HG02610 (cell line): ENCODE measurements at regions not wholly inside any gene's neighbourhood (a gene's known extent, or its start where the extent isn't known, plus 50 kb on each side); places are given as distances from the start of the nearest gene placed in this dataset.

Experiments
- ATAC-seq: cut with Tn5 transposase; IDR thresholded peaks from one replicate; pipeline ENCODE4 v1.9.1; 2021; ENCODE audit warnings: mild to moderate bottlenecking, moderate library complexity; ENCODE audit not compliant: unreplicated experiment

DNA sequence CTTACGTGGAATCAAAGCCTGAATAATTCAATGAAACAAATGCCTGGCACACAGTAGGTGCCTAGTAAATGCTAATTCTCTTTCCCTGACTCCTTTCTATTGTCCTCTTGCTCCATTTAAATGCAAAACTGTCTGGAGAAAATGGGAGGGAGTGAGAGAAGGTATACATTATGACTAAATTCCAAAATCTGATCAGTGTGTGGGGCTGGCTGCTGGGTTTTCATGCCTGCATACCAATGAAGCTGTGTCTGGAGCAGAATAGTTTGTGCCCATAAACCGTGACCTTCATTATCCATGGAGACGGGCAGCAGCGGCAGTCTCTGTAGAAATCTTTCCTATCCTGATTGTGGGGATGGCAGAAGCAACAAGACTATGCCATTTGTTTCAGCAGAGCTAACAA is 223.4 kb upstream of the ZBED5 start:
- no peak for ATAC-seq

DNA sequence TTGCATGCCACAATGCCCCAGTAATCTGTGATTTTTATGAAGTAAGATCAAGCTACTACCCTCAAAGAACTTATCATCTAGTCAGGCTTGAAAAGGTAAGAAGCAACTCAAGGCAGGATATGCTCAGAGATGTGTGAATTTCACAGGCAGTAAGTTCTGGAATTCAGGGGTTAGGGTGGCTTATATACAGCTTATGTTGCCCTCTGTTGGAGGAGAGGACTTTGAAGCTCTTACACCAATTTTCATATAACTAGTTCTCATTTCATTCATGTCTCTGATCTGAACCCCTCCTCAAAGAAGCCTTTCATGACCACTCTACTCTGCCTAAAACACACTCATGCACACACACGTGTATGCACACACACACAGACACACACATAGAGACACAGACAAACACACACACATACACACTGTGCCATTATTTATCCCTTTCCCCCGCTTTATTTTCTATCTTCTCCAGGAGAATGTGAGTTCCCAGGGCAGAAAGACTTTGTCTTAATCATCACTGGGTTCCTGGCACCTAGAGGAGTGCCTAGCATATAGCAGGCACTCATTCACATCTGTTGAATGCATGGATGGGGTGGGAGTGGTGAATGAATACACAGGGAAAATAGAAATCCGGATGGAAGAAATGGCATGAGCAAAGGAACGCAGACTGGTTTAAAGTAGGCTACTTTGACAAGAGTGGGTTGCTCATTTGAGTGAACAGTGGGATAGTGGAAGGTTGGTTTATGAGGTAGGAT is 220.7 kb upstream of the ZBED5 start:
- no peak for ATAC-seq

DNA sequence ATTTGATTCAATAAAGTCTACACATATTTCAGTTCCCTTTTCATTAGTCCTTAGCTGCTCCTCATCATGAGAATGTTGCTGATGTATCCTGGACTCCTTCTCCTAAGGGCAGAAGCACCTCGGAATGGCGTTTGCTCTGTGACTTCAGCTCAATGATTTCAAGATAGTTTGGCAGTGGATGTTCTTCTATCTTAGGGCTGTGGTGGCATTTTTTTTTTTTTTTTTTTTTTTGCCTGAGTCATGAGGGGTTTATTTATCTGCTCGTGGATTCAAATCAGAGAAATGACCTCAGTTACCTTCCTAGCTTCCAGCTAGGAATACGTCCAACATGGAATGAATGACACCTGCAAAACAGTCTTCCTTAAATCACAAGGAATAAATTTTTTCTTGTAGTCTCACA is 220.0 kb upstream of the ZBED5 start:
- ATAC-seq = no peak

DNA sequence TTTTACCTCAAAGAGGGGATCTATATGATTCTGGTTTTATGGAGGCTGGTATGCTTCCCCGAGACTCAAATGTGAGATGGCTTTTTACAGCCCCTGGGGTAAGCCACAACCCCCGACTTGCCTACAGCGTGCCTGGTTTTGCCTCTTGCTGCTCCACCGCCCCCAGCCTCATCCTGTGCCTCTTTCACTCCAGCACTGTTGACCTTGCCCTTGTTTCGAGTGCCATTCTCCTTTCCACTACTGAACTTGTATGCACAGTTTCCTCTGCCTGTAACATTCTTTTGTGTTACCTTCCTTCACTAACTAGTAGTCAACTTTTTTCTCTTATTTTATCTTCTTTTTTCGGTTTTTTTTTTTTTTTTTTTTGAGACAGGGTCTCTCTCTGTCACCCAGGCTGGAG is 219.0 kb upstream of the ZBED5 start:
- no peak for ATAC-seq

DNA sequence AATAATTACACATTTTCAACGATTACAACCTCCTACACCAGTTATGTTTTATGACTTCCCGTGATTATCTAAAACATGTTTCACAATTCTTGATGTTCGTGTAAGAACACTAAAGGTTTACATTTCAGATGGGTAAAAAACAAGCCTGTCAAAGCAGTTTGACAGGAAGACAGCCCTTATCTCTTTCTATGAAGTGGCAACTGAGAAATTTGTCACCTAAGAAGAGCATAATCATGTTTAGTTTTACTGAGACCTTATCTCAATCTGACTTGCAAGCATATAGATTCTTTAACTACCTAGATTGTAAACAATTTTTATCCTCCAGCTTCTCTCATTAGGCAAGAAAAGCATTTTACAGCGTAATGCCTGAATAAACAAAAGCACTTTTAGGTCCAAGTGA is 218.4 kb upstream of the ZBED5 start:
- ATAC-seq = no peak

DNA sequence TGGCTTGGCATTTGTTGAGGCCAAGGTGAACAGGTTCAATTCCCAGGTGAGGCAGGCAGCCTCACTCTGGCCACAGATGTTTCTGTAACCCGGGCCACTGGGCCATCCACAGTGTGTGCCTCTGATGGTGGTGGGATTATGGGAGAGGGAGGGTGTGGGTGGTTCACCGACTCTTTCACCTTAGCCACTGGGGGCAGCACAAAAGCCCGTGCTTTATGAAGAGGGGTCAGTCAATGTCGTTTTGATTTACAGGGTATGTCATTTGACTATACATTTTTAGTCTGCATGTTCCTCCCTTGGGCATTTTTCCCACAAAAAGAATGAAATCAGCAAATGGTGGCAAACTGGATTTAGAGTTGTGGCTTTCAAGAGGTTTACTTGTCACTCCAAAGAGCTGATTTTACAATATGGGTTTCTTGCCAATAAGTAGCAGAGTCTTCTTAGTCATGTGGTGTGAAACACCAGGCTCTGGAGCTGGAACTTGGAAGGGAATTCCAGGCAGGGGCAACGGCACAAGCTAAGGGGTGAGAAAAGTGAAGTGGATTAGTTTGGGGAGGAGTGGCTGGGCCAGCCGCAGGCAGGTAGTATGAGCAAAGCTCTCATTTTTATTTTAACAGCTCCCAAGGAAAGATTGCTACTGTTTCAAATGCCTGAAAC is 217.8 kb upstream of the ZBED5 start:
- ATAC-seq = no peak

DNA sequence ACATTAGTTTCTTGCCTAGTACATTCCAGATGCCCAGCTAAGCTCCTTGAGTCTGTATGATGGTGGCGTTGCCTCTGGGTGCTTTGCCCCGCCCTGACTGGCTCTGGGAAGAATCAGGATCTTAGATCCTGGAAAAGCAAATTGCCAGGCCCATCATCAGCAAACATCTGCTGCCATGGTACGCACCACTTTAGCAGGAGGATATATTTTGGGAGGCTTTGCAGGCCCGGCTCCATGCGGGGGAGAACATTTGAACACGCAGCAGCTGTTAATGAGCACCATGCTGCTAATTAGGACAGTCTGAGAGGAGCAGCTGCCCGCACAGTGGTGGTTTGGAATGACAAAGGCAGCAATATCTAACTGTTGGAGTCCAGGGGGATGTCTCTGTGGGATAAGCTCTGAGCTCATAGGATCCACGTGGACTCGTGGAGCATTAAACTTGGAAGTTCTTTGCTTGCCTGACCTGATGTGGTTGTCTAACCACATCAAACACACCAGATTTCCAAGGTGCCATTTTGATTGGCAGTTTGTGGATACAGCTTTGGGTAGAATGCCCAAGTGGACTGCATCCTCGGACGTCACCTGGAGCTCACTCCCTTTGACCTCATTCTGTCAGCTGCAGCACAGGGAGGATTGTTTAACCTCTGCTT is 217.0 kb upstream of the ZBED5 start:
- ATAC-seq = no peak

DNA sequence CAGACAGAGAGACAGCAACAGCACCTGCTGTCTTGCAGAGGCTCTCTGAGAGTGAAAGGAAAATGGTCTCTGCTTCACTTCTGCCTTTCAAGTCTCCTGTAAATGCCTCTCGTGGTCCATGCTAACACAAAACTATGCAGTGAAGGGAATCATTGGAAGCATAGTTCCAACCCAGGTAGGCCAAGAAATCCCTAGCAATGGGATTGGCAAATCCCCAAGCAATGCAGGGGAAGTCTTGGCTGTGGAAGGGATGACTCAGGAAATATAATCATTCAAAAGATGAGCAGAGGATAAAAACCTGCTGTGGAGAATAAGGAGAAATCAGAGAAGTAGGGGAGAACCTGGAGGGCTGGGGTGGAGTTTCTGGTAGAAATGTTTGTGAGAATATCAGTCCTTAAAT is 216.1 kb upstream of the ZBED5 start:
- ATAC-seq = no peak

DNA sequence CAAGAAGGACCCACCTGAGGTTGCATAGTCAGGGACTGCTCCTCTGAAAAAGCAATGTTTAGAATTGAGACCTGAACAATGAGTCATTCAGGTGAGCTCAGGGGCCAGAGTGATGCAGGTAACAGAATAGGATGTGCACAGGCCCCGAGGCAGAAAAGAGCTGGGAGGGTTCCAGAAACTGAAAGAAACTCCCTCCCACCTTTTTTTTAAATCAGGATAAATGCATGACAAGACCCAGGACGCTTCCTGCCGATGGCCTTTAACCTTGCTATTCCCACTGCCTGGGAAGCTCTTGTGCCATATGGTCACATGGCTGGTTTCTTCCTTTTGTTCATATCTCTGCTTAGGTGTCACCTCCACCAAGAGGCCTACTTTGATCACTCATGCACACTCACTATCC is 214.2 kb upstream of the ZBED5 start:
- no peak for ATAC-seq

DNA sequence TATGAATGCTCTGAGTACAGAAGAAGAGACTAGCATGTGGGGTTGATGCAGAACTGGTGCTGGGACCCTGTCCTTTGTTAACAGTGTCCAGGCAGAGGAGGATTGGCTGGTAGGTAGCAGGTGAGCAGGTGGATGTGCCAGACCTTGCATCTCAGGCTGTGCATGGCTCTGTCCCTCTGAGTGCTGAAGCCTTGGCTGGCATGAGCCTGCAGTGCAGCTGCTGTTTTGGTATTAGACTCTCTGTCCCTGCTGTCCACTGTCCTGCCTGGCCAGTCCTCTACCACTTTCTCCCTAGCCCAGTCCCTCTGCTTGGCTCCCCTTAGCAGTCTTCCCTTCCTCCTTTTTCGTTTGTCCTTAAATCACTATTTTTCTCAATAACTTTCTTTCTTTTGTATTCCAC is 213.6 kb upstream of the ZBED5 start:
- no peak for ATAC-seq

DNA sequence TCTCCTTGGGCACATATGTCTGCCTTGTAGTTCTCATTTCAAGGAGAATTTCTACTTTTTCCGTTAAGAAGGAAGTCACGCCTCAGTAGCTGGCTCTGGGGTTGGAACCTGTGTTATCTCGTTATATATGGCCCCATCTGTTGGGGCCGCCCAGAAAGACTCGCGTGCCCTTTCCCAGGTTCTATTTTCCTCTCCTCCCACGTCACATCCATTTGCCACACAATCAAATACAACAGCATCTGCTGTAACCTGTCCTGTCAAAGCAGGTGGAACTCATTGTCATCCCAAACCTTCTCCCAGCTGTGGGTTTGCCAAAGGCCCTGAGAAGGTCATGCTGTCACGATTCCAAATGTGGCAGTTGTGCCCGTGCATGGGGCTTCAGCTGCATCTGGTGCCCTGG is 213.1 kb upstream of the ZBED5 start:
- ATAC-seq = no peak

DNA sequence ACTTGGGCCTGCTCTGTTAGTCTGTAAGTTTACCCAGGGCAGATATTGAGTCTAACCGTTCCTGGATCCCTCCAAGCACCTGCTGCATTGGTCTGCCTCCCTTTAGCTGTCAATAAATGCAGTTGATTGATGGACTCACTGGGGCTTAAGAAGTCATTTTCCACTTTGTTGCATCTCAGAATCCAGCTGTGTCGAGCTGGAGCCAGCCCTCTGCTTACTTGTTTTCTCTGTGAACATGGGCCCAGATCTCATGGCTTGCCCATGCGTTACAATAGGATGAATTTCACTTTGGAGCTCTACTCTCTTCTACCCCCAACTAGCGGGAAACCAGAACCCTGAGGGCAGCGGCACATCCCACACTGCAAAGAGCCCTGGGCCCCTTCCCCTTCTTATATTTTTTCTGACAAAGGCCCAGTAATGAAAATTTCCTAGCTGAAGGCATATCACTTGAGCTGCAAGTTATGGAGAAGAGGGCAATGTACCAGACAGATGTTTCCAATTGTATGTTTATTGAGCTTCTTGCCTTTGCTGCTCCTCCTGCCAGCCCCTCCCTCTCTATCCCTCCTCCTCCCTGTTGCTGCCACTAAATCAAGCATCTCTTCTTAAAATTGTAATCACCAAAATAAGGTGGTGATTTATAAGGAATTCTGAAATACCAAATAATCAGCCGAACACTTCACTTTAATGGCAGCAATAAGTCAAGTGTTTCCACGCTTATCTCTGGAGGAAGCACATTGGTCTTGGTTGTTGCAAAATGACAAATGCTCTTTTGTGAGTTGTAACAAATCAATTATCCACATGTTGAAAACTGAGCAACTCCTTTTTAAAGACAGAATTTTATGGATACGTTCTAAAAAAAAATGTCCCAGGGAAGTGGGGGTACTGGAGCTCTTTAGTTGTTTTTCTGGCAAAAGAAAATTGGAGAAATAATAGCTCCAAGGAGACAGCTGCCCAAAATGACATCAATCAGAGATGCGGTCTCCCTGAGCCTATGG is 212.3 kb upstream of the ZBED5 start:
- no peak for ATAC-seq

DNA sequence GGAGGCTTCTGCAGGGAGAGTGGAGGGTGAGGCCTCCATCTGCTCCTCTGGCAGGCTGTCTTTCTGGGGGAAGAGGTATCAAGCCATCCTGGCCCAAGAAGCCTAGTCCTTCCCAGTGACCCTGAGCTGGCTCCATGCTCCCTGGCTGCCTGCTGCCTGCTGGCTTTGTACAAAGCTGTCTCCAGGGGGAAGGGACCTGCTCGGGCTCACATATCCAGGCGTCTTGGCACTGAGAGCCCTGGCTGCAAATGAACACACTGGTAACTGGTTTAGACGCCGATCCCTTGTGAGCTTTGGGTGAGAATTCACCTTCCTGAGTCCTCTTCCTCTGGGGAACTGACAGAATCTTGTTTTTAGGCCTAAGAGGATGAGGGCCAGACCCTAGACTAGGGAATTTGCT is 210.3 kb upstream of the ZBED5 start:
- no peak for ATAC-seq

DNA sequence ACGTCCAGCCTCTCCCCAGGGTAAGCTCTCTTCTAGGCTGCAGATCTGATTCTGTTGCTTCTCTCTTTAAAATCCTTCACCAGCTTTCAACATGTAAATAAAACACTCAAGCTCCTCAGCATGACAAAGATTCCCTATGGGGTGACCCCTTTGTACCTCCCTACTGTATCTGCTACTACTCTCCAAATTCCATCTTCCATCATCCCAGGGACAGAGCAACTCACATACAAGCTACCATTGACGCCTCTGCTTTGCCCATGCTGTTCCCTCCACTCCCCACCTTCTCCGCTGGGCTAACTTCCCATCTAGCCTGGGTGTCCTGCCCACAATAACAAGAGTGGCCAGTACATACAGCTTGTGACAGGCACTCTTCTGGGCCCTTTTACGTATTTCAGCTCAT is 207.5 kb upstream of the ZBED5 start:
- no peak for ATAC-seq

DNA sequence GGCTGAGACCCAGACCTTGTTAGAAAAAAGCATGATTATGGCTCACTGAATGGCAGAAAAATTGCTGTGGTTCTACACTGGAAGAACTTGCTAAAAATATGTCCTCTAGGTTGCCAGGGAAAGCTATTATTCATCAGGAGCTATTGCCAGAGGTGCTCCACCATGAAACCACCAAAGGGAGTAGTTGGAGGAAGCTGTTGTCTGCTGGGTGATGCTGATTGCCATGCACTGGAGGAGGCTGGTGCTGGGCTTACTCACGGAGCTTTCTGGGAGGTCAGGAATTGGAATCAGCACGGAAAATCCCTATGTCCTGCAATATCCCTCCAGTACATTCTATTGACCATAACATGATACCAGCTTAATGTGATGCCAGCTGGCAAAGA is 199.6 kb upstream of the ZBED5 start:
- ATAC-seq = no peak

DNA sequence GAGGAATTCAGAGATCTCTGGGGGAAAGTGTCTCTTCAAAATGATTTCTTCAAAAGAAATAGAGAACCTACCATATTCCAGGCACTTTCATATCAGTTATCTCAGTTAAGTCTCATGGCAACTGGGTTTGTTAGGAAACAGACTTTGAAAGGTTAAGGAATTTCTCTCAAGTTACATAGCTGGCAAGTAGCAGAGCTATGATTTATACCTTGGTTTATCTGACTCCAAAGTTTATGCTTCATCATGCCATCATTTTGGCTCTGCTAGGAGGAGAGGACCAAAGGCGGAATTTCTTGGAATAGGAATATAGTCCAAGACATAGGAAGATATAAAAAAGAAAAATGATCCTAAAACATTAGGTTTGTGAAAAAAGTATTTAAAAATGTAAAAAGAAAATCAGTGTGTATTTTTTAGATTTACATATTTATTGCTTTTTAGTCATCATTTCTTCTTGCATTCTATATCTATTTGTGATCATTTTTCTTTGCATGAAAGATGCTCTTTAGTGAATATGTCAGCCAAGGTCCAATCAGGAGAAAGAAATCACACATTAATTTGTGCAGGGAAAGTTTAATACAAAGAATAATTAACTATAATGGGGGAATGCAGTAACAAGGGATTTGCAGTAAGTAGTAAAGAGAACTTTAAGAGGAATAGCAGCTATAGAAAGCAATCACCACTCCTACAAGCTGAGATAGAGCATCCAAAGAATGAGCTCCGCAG is 199.1 kb upstream of the ZBED5 start:
- no peak for ATAC-seq

DNA sequence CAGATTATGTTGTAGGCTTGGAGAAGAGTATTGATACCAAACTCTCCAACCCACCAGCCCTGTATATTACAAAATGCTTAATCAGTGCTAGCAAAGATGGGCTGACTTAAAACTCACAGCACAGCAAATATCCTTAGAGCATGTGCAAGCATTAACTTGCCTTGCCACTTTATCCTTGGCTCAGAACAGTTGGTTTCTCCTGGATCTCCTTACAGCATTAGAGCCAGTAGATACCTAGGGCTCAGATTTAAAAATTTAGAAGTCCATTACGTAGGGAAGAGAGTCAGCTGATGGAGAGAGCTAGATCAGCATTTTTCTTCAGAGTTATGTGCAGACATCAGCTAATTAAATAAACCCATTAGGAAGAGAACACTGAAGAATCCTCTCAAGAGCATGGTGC is 198.5 kb upstream of the ZBED5 start:
- no peak for ATAC-seq

DNA sequence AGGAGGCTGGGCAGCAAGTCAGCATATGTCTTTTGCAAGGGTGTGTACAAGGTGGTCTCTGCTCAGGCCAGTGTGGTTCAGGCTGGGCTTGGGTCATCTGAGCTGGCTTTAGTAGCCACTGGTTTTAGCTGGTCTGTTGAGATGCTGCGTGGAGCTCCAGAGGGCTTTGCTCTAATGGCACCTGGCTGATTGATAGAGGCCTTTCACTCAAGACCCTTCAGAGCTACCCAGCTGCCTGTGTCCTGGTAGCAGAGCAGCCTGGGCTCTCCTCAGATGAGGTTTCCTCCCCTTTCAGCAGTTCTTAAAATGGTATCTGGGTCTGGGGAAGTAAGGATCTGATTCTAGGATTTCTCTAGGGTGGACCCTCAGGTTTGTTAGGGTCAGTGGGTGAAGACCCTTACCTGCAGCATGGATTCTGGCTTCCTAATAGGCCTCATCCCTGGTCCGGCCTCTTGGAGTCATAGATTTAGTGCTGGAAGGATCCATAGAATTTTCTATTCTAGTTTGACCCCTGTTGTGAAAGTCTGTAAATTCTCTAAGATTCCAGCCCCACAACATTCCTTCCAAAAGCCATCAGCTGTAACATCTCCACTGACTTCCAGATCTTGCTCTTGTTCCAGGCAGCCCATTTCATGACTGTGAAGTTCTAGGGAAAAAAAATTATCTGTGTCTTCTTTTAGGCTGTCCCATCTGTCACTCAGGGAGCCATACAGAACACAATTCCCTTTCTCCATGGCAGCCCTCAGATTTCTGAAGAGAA is 190.2 kb upstream of the ZBED5 start:
- no peak for ATAC-seq

DNA sequence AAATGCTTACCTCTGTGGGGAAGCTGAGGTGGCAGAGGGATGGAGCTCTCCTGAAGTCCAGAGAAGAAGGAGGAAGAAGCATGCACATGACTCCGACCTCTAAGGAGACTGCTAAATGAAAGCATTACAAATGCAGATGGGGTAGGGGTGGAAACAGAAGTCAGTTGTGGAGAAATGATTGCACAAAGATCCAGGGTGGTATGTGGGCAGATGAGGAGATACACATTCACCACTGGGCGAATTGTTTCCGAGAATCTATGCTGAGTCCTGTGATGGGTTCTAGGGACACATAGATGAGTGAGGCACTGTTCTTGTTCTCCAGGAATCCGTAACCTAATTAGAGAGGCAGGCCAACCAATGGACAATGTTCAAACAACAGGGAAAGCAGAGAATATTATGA is 188.9 kb upstream of the ZBED5 start:
- no peak for ATAC-seq
